ENCODE measurements at regions not wholly inside any gene's neighbourhood (a gene's known extent, or its start where the extent isn't known, plus 50 kb on each side); places are given as distances from the start of the nearest gene placed in this dataset.

DNA sequence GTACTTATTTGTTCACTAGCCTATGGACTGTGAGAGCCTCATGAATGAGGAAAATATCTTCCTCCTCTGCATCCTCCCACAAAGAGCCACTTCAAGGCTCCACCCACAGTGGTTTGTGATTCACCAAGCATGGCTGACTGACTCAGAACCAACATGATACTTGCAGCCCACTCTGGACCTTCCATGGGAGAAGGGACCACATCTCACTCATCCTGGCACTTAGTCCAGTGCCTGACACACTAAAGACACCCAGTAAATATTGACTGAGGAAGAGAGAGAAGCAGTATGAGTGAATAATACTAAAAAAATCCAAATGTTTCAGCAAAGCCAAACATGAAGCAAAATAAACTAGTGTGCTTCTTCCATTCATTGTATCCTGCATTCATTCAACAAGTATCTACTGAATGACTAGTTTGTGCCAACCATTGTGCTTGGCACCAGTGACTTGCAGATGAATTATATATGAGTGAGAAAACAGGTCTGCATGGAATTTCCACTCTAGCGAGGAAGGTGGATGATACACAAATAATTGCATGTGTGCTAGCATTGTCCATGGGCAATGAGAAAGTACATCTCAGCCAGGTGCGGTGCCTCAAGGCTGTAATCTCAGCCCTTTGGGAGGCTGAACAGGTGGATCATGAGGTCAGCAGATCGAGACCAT is 54.9 kb upstream of the BLID start:
- ChIA-PET CTCF (no interaction called here), POLR2A (no interaction called here)
- H3K4me1 Mint-ChIP-seq (ENCODE audit: low read depth): no peaks in the 10 kb centered on the region
- TF ChIP-seq, protein P1, sequence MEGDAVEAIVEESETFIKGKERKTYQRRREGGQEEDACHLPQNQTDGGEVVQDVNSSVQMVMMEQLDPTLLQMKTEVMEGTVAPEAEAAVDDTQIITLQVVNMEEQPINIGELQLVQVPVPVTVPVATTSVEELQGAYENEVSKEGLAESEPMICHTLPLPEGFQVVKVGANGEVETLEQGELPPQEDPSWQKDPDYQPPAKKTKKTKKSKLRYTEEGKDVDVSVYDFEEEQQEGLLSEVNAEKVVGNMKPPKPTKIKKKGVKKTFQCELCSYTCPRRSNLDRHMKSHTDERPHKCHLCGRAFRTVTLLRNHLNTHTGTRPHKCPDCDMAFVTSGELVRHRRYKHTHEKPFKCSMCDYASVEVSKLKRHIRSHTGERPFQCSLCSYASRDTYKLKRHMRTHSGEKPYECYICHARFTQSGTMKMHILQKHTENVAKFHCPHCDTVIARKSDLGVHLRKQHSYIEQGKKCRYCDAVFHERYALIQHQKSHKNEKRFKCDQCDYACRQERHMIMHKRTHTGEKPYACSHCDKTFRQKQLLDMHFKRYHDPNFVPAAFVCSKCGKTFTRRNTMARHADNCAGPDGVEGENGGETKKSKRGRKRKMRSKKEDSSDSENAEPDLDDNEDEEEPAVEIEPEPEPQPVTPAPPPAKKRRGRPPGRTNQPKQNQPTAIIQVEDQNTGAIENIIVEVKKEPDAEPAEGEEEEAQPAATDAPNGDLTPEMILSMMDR (IDR thresholded peaks at IDR 0.05): no peak
- DNase-seq (no peak), ATAC-seq (no peak)
- H3K27ac Mint-ChIP-seq: no peak overlapping the region
- H3K9me3 Mint-ChIP-seq: no peaks in the 10 kb centered on the region
- intact Hi-C loops (cut with micrococcal nuclease): no loop called here
- no peak overlapping the region for H3K4me3 Mint-ChIP-seq
- no peaks in the 10 kb centered on the region for H3K36me3 Mint-ChIP-seq (ENCODE audit: low read depth)
- peaks cover 6% of the 10 kb centered on the region for H3K27me3 Mint-ChIP-seq

DNA sequence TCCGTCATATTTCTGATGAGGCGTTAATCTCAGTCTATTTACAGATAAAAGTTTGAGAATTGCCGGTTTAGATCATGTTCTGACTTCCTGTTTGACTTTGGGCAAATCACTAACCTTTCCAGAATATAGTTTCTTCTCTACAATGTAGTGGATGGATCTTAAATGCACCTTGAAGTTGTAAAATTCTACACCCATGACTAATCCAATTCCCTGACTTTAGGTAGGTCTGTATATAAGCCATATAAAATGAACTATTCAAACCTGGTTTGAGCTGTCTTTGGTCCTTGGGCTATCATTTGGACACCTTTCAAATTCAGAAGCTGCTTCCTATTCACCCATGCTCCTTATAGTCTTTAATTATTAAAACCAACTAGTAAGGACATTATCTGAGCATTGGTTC is 52.2 kb upstream of the BLID start:
- DNase-seq (no peak), ATAC-seq (no peak)
- Mint-ChIP-seq H3K27ac (no peak overlapping the region), H3K27me3 (peaks cover 8% of the 10 kb centered on the region), H3K36me3 (ENCODE audit: low read depth) (no peaks in the 10 kb centered on the region), H3K4me1 (ENCODE audit: low read depth) (no peaks in the 10 kb centered on the region), H3K4me3 (no peak overlapping the region), H3K9me3 (no peaks in the 10 kb centered on the region)
- CTCF ChIA-PET: no interaction called here
- TF ChIP-seq, protein P1 (IDR thresholded peaks at IDR 0.05): no peak
- intact Hi-C loops (cut with micrococcal nuclease): no loop called here
- POLR2A ChIA-PET: no interaction called here

DNA sequence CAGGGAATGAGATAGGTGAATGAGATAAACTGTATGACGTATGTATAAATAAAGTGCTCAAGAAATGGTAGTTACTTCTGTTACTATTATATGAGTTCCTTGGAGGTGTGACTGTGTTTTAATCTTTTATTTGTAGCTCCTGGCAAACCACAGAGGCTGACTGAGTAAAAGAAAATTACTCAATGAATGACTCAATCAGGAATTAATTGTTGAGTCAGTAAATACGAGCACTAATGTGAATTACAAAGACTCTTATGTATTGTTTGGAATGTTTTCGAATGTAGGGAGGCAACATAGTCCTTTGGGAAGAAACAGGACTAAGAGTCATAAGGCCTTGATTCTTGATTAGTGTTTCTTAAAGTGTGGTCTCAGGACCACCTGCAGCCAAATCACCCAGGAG is 51.1 kb upstream of the BLID start:
- intact Hi-C loops (cut with micrococcal nuclease): no loop called here
- ChIA-PET POLR2A (no interaction called here), CTCF (no interaction called here)
- H3K36me3 Mint-ChIP-seq (ENCODE audit: low read depth): no peaks in the 10 kb centered on the region
- H3K27me3 Mint-ChIP-seq: peaks cover 6% of the 10 kb centered on the region
- H3K27ac Mint-ChIP-seq: no peak overlapping the region
- ATAC-seq (no peak), DNase-seq (no peak)
- no peaks in the 10 kb centered on the region for H3K4me1 Mint-ChIP-seq (ENCODE audit: low read depth)
- H3K4me3 Mint-ChIP-seq: no peak overlapping the region
- no peaks in the 10 kb centered on the region for H3K9me3 Mint-ChIP-seq
- TF ChIP-seq, protein P1 (IDR thresholded peaks at IDR 0.05): no peak

DNA sequence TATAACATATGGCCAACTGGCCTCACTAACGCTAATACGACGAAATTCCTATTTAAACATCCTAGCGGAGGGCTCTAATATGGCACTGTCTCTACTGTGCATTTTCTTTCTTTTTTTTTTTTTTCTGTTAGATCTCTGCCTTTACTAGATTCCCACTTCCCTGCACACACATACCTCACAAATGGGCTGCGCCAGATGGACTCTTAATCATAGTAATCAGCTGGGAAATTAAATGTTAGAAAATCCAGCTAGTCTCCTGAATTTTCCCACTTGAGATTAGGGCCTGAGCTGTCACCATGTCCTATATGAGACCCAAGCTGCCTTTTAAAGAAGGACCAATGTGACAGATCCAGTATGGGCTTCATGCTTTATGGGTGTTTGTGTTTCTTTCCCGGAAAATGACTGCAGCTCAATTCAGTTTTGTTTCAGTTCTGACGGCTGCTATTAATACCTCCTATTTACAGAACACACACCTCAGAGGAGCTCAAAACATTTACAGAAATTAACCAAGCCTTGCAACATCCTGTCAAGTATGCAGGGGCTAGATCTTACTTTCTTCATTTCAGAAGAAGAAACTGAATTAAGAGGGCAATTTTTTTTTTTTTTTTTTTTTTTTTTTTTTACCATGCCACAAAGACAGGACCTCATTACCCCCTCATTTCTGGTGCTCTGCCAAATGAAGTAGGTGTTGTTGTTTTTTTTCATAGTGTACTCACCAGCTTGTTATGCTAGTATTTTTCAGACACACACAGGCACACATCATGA is 49.8 kb upstream of the BLID start:
- TF ChIP-seq, protein P1 (IDR thresholded peaks at IDR 0.05): no peak
- POLR2A ChIA-PET: interaction anchor here (0.5 kb wide), 1 partner anchor 9 kb away, joined by 3 read pairs; no protein-coding TSS in a partner anchor
- no peak for DNase-seq
- Mint-ChIP-seq H3K36me3 (ENCODE audit: low read depth) (no peaks in the 10 kb centered on the region), H3K27me3 (peaks cover 6% of the 10 kb centered on the region), H3K4me3 (no peak overlapping the region), H3K9me3 (no peaks in the 10 kb centered on the region), H3K4me1 (ENCODE audit: low read depth) (no peaks in the 10 kb centered on the region), H3K27ac (no peak overlapping the region)
- intact Hi-C loops (cut with micrococcal nuclease): no loop called here
- no peak for ATAC-seq
- CTCF ChIA-PET: no interaction called here

Data from activated CD8-positive, alpha-beta T cell treated with anti-CD3 and anti-CD28 coated beads for 36 hours (primary cell).